HG03575 (cell line): ENCODE measurements at regions not wholly inside any gene's neighbourhood (a gene's known extent, or its start where the extent isn't known, plus 50 kb on each side); places are given as distances from the start of the nearest gene placed in this dataset.

ENCODE experiments used
- ATAC-seq: cut with Tn5 transposase; IDR thresholded peaks from one replicate; pipeline ENCODE4 v1.9.1; 2021; ENCODE audit not compliant: unreplicated experiment, insufficient number of reproducible peaks, low FRiP score; ENCODE audit errors: extremely low read depth

DNA sequence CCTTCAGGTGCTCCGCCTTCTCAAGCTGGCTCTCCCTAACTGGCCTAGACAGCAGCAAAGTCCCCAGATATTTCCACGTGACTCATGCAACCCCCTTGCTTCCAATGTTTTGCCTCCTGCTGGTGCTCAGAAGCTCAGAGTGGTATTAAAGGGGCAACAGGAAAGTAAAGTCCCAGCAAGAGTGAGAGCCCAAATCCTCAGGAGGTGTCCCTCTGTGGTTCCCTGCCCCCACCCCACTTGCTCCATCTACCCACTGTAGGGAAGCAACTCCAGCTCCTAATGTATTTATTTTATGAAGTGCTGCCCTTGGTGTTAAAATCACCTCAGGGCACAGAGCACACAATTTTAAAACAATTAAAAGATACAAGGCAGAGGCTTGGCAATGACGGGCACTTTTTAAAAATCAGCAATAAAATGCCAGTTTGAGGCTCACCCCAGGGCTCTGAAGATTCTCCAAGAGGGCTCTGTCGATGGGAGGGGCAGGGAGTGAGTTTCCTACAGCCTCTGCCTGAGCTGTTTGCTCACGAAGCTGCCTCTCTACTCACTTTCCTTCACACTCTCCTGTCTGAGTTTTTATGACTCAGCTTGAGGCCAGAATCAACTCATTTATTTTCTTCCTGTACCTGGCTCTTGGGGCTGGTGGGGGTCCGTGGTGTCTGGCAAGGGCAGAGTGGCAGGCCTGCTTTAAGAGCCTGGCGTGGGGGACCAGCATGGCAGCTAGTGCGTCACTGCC is 81.9 kb upstream of the MAX start:
- ATAC-seq: no peak

DNA sequence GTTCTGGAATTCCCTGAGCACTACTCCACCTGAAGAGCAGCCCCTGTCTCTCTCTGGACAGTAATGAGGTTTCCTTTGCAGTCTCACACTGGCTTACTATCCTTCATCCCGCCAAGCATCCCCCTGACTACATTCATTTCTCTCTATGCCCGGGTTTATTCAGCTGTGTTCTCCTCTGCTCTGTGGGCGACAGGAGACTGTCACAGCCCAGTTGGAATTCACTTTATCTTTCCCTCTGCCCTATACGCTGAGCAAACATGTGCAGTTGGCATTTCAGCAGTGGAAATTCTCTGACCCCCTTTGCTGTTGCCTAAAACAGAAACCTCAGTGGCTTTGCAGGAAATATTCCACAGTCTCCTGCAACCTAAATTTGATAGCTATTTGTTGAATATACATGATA is 83.5 kb upstream of the MAX start:
- no peak for ATAC-seq

DNA sequence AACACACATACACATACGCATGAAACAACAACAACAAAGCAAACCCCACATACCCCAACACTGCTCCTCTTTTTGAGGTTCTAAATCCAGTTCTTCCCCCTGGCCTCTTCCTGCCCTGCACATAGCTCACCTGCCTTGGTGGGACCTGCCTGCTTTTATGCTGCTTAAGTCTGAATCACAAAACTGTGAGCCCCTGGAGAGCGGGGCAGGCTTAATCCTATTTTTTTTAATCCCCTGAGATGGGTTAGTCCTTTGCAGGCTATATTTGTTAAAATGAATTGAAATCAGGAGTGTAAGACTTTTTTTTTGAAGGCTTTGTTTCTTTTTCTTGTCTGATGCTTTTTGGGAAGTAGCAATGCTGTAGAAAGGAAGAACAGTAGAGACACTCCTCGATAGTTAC is 84.6 kb upstream of the MAX start:
- no peak for ATAC-seq

DNA sequence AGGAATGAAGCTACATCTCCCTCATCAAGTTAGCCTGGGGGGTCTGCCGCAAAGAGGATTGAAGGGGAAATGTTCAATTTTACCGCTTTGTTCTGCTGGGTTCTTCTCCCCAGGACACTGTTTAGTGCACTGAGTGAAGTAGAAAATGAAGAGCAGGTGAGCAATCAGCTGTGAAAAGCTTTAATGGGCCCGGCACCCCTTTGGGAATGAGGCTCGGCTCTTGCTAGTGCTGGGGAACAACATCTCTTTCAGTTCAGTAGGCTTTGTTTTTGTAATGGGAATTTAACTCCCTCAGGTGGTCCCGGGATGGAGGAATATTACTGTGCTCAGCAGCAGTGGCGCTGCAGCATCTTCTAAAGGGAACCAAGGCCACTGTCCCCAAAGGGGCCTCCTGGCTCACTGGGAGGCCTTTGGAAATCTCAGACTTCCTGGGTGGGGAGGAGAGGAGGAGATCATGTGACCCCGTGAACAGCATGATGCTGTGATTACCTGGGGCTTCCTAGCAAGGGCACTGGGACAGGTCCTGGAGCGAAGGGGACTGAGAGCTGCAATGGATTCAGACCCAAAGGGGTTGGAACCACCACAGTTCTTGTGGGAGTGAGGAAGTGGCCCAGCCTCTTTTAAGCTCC is 85.2 kb upstream of the MAX start:
- ATAC-seq: no peak

- ATAC-seq: no peak
Measured at GRCh38 chr14:65190312-65190711, 88.0 kb upstream of the MAX start.

DNA sequence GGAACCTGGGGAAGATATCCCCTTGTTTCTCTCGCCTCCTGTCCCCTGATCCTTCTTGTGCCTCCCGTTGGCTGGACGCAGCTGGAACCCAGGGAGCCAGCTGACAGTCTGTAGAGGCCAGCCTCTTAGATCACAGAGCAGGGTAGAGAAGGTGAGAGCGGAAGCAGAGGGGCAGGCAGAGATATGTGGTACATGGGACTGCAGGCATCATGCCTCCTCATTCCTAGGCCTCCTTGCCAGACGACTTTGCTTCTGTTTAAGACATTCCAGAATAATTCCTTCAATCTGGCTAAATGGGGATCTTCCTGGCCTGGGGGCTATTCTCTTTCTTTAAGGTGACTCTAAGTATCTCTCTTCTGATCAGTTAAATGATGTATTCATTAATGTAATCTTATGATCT is 89.4 kb upstream of the MAX start:
- no peak for ATAC-seq

- ATAC-seq: no peak
Measured at GRCh38 chr14:65192686-65193085, 90.4 kb upstream of the MAX start.

DNA sequence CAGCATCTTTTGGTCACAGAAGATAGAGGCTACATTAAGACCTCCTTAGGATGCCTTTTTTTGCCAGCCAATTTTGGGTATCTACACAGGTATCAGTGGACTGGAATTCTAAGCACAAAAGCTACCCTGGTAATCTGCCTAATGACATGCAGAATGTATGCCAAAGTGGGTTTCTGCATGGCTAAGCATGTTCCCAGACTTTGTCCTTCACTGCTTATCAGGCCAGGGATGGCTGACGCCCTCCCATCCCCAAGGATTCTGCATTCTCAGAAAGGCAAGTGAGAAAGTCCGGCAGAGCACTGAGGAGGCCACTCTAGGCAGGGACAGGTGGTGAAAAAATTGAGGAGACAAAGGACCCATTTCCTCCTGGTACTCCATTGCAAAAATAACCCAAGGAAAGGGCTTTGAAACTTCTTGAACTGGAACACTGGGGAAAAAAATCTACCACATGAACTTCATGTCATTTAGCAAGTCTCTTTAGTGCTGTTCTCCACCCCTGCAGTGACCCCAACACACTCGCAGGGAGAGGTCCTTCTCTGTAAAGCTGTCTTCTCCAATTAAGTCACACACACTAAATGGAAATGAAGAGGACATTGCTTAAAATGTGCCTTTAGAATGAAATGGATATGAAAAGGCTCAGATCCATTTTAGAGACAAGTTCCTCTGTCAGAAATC is 91.7 kb upstream of the MAX start:
- no peak for ATAC-seq

- ATAC-seq: no peak
Measured at GRCh38 chr14:65195042-65195719, 92.9 kb upstream of the MAX start.

- no peak for ATAC-seq
Measured at GRCh38 chr14:65198346-65198745, 96.0 kb upstream of the MAX start.

DNA sequence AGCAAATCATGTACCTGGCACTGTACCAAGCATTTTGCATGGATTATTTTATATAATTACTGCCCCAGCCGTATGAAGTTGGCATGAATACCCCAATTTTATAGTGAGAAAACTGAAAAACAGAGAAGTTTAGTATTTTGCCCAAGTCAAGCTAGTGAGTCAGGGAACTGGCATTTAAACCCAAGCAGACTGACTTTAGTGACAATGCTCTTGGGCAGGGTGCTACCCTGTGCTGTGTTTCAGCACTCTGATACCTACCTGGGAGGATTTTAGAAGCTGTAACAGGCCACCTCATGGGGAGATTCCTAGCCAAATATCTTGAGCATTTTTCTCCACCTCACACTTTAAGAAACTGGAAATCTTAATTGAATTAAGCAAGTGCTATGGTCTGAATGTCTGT is 98.1 kb upstream of the MAX start:
- no peak for ATAC-seq

GRCh38 chr14:65203574-65203973 is 101.3 kb upstream of the MAX start:
- no peak for ATAC-seq

- ATAC-seq: no peak
Measured at GRCh38 chr14:65204056-65204455, 101.7 kb upstream of the MAX start.

DNA sequence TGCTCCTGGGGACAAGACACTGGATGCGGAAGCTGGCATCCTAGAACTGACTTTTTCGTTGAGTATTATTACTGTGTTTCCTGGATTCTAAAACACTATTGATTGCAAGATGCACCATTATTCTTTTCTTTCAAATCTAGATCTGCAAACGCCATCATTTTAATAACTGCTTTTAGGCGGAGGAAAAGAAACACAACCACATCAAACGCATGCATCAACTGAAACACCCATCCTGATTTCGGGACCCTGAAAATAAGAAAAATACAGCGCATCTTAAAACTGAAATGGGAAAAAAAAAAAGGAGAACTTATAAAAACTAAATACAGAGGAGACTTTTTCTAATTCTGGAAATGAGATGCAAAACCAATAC is 103.7 kb upstream of the MAX start:
- no peak for ATAC-seq

- peak; percentile 67 for ATAC-seq
Measured at GRCh38 chr14:65206448-65207096, 104.3 kb upstream of the MAX start.

GRCh38 chr14:65208548-65208947 is 106.2 kb upstream of the MAX start:
- no peak for ATAC-seq

DNA sequence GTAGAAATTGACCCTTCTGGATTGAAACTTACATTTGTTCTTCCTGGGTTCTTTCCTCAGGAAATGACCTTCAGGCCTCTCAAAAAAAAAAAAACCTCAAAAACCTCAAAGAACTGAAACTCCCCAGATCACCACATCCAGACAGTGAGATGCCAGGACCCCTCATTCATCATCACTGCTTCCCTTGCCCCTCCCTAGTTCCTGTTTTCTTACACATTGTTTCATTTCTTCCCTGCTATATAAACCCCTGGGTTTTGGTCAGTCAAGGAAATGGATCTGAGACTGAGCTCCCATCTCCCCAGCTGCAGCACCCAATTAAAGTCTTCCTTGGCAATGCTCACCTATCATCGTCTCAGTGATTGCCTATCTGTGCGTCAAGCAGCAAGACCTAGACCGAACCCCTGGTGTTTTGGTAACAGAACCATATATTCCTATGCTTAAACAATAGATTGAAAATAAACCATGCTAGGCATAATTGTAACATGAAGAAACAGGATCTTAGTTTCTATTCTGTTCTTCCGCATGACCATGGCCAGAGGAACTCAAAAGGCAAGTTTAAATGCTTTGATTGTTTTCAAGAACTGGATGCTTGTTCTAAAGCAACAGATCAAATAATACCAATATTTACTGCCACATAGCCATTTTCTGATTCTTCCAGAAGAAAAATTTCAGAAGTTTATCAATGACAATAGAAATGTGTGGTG is 108.0 kb upstream of the MAX start:
- ATAC-seq: no peak

DNA sequence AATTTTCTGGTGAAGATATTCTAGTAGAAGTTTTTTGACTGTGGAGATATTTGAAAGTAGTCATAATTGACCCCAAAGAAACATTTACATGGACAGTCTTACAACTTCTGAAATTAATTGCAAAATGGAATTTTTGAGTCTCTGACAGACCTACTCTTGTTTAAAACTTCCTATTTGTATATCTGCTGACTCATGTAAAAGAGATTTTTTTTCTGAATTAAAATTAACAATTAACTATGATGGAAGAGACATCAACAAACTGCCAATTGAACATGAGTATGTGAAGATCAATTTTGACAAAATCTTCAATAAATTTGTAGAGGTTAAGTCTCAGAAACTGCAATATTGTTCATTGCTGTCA is 108.5 kb upstream of the MAX start:
- ATAC-seq: no peak
